ENCODE measurements at regions not wholly inside any gene's neighbourhood (a gene's known extent, or its start where the extent isn't known, plus 50 kb on each side); places are given as distances from the start of the nearest gene placed in this dataset.
"Not testable (repeated sequence)": the region's sequence is repeated elsewhere in the genome, so short reads cannot be mapped to it uniquely, and the experiment has no call there.

GRCh38 chr5:7309715-7310114 is 86.2 kb upstream of the ADCY2 start:
- H3K9me2 ChIP-seq (replicated peaks; ENCODE audit: control insufficient read depth, low read length); H3K27me3 ChIP-seq (ENCODE audit: control insufficient read depth, low read length); H3F3A ChIP-seq (ENCODE audit: control insufficient read depth, insufficient read depth); H3K79me2 ChIP-seq (ENCODE audit: control insufficient read depth, low read length); H3K27ac ChIP-seq (ENCODE audit: low read depth, low read length); H4K20me1 ChIP-seq (ENCODE audit: control insufficient read depth, insufficient read depth, low read depth, low read length); H3K4me3 ChIP-seq (ENCODE audit: low read length); H3K36me3 ChIP-seq (ENCODE audit: control insufficient read depth, low read length); H3K4me1 ChIP-seq (ENCODE audit: control insufficient read depth, low read length); H3K4me2 ChIP-seq (ENCODE audit: low read length); H3K9me3 ChIP-seq (ENCODE audit: control insufficient read depth, insufficient read depth, low read length): not testable (repeated sequence)

- H3K4me2 ChIP-seq (ENCODE audit: low read length); H3K9me2 ChIP-seq (replicated peaks; ENCODE audit: control insufficient read depth, low read length); H3K79me2 ChIP-seq (ENCODE audit: control insufficient read depth, low read length); H3F3A ChIP-seq (ENCODE audit: control insufficient read depth, insufficient read depth); H4K20me1 ChIP-seq (ENCODE audit: control insufficient read depth, insufficient read depth, low read depth, low read length); H3K27ac ChIP-seq (ENCODE audit: low read depth, low read length); H3K27me3 ChIP-seq (ENCODE audit: control insufficient read depth, low read length); H3K36me3 ChIP-seq (ENCODE audit: control insufficient read depth, low read length); H3K9me3 ChIP-seq (ENCODE audit: control insufficient read depth, insufficient read depth, low read length); H3K4me1 ChIP-seq (ENCODE audit: control insufficient read depth, low read length); H3K4me3 ChIP-seq (ENCODE audit: low read length): not testable (repeated sequence)
These were observed 85.3 kb upstream of the ADCY2 start for GRCh38 chr5:7310656-7311055.

GRCh38 chr5:7315118-7315517 is 80.8 kb upstream of the ADCY2 start:
- H3K4me1 ChIP-seq (ENCODE audit: control insufficient read depth, low read length) = no peaks in the 10 kb centered on the region
- no peak overlapping the region for H3K27ac ChIP-seq (ENCODE audit: low read depth, low read length)
- no peaks in the 10 kb centered on the region for H3K36me3 ChIP-seq (ENCODE audit: control insufficient read depth, low read length)
- H3F3A ChIP-seq (ENCODE audit: control insufficient read depth, insufficient read depth) = no peaks in the 10 kb centered on the region
- no peaks in the 10 kb centered on the region for H3K9me2 ChIP-seq (replicated peaks; ENCODE audit: control insufficient read depth, low read length)
- H3K27me3 ChIP-seq (ENCODE audit: control insufficient read depth, low read length) = no peaks in the 10 kb centered on the region
- TF ChIP-seq EZH2phosphoT487 (IDR thresholded peaks at IDR 0.05; ENCODE audit: borderline replicate concordance, low read length) (no peak), CTCF (IDR thresholded peaks at IDR 0.05; ENCODE audit: low read depth, low read length, poor library complexity, severe bottlenecking) (no peak)
- H4K20me1 ChIP-seq (ENCODE audit: control insufficient read depth, insufficient read depth, low read depth, low read length) = no peaks in the 10 kb centered on the region
- H3K4me2 ChIP-seq (ENCODE audit: low read length) = no peak overlapping the region
- H3K9me3 ChIP-seq (ENCODE audit: control insufficient read depth, insufficient read depth, low read length) = no peaks in the 10 kb centered on the region
- no peaks in the 10 kb centered on the region for H3K79me2 ChIP-seq (ENCODE audit: control insufficient read depth, low read length)
- H3K4me3 ChIP-seq (ENCODE audit: low read length) = no peak overlapping the region

- H3K36me3 ChIP-seq (ENCODE audit: control insufficient read depth, low read length) = no peaks in the 10 kb centered on the region
- no peaks in the 10 kb centered on the region for H3K4me1 ChIP-seq (ENCODE audit: control insufficient read depth, low read length)
- no peaks in the 10 kb centered on the region for H3F3A ChIP-seq (ENCODE audit: control insufficient read depth, insufficient read depth)
- no peak for TF ChIP-seq CTCF (IDR thresholded peaks at IDR 0.05; ENCODE audit: low read depth, low read length, poor library complexity, severe bottlenecking)
- H3K27me3 ChIP-seq (ENCODE audit: control insufficient read depth, low read length) = no peaks in the 10 kb centered on the region
- no peaks in the 10 kb centered on the region for H4K20me1 ChIP-seq (ENCODE audit: control insufficient read depth, insufficient read depth, low read depth, low read length)
- no peaks in the 10 kb centered on the region for H3K79me2 ChIP-seq (ENCODE audit: control insufficient read depth, low read length)
- H3K9me2 ChIP-seq (replicated peaks; ENCODE audit: control insufficient read depth, low read length) = no peaks in the 10 kb centered on the region
- no peak overlapping the region for H3K4me2 ChIP-seq (ENCODE audit: low read length)
- H3K4me3 ChIP-seq (ENCODE audit: low read length) = no peak overlapping the region
- no peaks in the 10 kb centered on the region for H3K9me3 ChIP-seq (ENCODE audit: control insufficient read depth, insufficient read depth, low read length)
- no peak overlapping the region for H3K27ac ChIP-seq (ENCODE audit: low read depth, low read length)
These were observed 78.2 kb upstream of the ADCY2 start for GRCh38 chr5:7317751-7318150.
